Neural cell (in vitro differentiated cells): ENCODE measurements at regions not wholly inside any gene's neighbourhood (a gene's known extent, or its start where the extent isn't known, plus 50 kb on each side); places are given as distances from the start of the nearest gene placed in this dataset.

Source experiments
- CTCF ChIP-seq: fragments of 450-650 bp; IDR thresholded peaks from 2 replicates; pipeline ENCODE4 v1.5.1; 2014; ENCODE audit warnings: antibody characterized with exemption, mild to moderate bottlenecking, moderate library complexity; ENCODE audit not compliant: poor library complexity, severe bottlenecking
- EP300 ChIP-seq: fragments of 450-650 bp; conservative IDR thresholded peaks from 2 replicates; pipeline ENCODE4 v1.6.1; 2014; ENCODE audit warnings: antibody characterized with exemption, mild to moderate bottlenecking, moderate library complexity; ENCODE audit not compliant: poor library complexity, severe bottlenecking
- EZH2 ChIP-seq: fragments of 200-600, 300-800 bp; shearing (Covaris generic), sonication (generic); IDR thresholded peaks from 2 replicates; pipeline ENCODE4 v1.6.1; 2014; ENCODE audit warnings: antibody characterized with exemption, low read length, borderline replicate concordance, mild to moderate bottlenecking; ENCODE audit not compliant: insufficient read depth, poor library complexity, severe bottlenecking
- MXI1 ChIP-seq: fragments of 450-650 bp; conservative IDR thresholded peaks from 2 replicates; pipeline ENCODE4 v1.6.1; 2014; ENCODE audit warnings: antibody characterized with exemption, mild to moderate bottlenecking; ENCODE audit not compliant: poor library complexity, severe bottlenecking
- POLR2AphosphoS5 ChIP-seq: IDR thresholded peaks from 2 replicates; pipeline ENCODE4 v1.6.1; 2012
- RAD21 ChIP-seq: fragments of 450-650 bp; conservative IDR thresholded peaks from 2 replicates; pipeline ENCODE4 v1.6.1; 2014; ENCODE audit warnings: antibody characterized with exemption, mild to moderate bottlenecking, moderate library complexity
- SMC3 ChIP-seq: fragments of 450-650 bp; conservative IDR thresholded peaks from 2 replicates; pipeline ENCODE4 v1.6.1; 2014; ENCODE audit warnings: antibody characterized with exemption, mild to moderate bottlenecking, moderate library complexity; ENCODE audit not compliant: poor library complexity
- TAF1 ChIP-seq: IDR thresholded peaks from 2 replicates; pipeline ENCODE4 v1.6.1; 2012; ENCODE audit warnings: low read depth
- TF ChIP-seq, protein P1 (sequence below): IDR thresholded peaks from 2 replicates; pipeline ENCODE4 v1.6.1; 2012; ENCODE audit warnings: borderline replicate concordance

GRCh38 chr5:155522540-155522939 lies 509.0 kb downstream of the KIF4B start:
- TF ChIP-seq CTCF = no peak
- TF ChIP-seq POLR2AphosphoS5 = no peak
- TF ChIP-seq, protein P1, sequence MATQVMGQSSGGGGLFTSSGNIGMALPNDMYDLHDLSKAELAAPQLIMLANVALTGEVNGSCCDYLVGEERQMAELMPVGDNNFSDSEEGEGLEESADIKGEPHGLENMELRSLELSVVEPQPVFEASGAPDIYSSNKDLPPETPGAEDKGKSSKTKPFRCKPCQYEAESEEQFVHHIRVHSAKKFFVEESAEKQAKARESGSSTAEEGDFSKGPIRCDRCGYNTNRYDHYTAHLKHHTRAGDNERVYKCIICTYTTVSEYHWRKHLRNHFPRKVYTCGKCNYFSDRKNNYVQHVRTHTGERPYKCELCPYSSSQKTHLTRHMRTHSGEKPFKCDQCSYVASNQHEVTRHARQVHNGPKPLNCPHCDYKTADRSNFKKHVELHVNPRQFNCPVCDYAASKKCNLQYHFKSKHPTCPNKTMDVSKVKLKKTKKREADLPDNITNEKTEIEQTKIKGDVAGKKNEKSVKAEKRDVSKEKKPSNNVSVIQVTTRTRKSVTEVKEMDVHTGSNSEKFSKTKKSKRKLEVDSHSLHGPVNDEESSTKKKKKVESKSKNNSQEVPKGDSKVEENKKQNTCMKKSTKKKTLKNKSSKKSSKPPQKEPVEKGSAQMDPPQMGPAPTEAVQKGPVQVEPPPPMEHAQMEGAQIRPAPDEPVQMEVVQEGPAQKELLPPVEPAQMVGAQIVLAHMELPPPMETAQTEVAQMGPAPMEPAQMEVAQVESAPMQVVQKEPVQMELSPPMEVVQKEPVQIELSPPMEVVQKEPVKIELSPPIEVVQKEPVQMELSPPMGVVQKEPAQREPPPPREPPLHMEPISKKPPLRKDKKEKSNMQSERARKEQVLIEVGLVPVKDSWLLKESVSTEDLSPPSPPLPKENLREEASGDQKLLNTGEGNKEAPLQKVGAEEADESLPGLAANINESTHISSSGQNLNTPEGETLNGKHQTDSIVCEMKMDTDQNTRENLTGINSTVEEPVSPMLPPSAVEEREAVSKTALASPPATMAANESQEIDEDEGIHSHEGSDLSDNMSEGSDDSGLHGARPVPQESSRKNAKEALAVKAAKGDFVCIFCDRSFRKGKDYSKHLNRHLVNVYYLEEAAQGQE = no peak
- no peak for TF ChIP-seq EZH2
- no peak for TF ChIP-seq MXI1
- TF ChIP-seq TAF1 = no peak
- no peak for TF ChIP-seq SMC3
- no peak for TF ChIP-seq EP300
- TF ChIP-seq RAD21 = no peak
